HG03378 (cell line): ENCODE measurements at regions not wholly inside any gene's neighbourhood (a gene's known extent, or its start where the extent isn't known, plus 50 kb on each side); places are given as distances from the start of the nearest gene placed in this dataset.

Source experiments
- ATAC-seq: cut with Tn5 transposase; IDR thresholded peaks from one replicate; pipeline ENCODE4 v1.9.1; 2021; ENCODE audit warnings: mild to moderate bottlenecking, moderate library complexity; ENCODE audit not compliant: unreplicated experiment

DNA sequence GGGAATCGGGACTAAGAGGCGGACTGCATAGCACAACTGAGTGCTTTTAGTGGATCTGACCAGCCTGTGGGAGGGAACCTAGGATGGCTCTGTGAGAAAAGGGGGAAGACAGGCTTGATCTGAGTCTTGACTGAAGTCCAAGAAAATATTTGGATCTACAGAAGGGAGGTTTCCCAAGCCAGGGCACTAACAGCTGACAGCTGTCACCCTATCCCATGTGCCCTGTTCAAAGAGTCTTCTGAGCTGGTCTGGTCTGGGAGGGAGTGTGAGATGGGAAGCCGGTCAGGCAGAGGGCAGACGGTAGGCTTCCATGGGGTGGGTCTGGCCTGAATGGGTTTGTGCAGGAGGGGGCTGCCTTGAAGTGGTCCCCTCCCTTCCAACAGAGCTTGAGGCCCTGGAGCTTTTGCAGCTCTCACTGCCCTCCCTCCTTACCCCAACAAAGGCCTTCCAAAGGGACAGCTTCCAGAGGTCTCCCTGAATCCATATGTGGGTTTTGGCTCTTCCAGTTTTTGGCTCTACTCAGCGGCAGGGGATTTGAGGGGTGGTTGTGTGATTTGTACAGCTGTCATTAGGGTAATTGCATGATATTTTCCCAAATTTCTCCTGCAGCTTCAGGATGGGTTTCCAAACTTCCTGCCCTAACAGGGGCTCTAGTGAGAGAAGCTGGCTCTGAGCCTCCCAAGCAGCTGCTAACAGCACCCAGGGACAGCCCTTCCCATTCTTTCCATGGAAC is 643.7 kb downstream of the BCOR start:
- ATAC-seq, result no peak

DNA sequence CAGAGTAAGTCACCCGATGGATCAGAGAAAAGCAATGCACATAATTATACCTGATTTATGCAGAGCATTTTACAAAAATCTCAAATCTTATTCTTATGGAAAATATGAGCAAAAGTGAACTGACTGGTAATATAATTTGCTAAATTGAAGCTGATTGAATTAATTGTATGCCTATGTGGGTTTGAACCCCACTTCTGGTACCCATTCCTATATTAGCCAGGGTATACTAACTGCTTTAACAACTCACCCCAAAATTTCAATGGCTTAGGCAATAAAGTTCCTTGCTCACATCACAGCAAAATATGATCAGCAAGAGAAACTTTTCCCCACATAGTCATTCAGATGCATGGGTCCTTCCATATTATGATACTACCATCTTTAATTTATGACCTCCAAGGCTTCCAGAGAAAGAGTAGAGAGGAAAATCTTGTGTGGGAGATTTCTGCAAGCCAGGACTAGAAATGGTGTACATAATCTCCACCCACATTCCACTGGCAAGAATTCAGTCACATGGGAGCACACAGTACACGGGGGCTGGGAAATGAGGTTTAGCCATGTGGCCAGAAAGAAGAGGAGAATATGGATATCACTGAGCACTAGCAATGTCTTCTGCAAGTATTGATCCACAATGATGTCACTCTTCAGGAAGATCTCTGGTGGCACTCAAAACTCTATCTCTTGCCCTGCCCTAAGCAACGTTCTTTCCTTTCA is 640.7 kb downstream of the BCOR start:
- ATAC-seq, result no peak

DNA sequence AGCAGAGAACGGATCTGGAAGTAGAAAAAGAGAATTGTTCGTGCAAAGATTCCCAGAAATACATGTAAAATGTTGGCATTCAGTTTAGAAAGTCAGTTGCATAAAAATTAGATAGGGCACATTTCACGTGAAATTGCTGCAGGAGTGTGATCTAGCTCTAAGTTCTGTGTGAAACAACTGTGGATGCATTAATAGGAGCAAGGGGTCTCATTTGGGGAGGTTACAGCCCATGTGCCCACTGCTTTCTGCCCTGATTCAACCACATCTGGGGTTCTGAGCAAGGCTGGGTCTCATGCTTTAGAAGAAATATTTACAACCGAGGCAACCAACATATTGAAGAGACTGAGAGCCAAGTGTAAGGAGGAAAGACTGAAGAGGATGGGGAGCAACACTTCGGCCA is 639.0 kb downstream of the BCOR start:
- no peak for ATAC-seq

DNA sequence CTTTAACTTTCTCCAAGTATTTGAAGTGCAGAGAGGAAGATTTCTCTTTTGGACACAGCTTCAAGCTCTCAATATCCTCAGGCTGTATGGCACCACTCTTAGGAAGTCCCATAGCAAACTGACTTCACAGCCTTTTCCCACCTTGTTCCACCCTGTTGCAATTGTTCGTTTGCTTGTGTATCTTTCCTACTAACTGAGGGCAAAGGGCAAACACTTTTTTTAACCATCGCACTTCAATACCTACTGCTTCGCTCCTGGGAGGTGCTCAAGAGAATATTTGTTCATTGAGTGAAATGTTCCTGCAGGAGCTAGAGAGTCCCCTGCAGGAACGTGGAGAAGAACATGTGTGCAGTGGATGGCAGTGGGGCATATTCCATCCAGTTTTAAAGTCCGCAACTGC is 638.6 kb downstream of the BCOR start:
- no peak for ATAC-seq

DNA sequence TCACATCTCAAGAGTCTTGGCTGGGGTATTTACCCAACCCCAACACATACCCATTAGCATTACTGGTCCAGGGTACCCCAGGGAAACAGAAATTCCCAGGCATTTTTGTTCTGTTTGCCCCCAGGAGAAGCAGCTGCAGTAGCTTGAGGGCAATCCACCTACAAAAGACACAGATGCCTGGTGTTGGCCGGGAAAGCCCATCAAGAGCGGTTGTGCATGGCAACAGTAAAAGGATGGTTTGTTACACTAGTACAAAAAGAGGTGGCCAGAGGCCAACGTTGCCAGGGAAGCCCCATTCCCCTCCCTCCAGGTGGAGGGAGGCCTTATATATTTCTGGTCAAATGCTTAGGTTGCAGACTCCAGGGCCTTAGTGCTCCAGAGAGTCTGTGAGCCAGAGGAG is 637.8 kb downstream of the BCOR start:
- no peak for ATAC-seq

DNA sequence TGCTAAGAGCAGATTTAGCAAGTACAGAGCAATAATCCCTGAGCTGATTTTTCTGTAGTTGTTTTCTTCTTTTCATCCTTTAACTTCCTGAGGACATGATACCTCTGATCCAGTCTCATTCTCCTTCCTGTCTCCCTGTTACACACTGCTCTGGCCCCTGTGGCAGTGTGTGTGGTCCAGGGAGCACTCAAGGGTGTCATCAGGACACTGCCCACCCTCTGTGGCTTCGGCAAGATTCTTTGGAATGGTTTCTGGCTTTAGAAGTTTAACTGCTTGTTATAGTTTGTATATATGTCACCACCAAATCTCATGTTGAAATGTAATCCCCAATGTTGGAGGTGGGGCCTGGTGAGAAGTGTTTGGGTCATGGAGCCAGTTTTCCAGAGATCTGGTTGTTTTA is 637.3 kb downstream of the BCOR start:
- ATAC-seq, result no peak

DNA sequence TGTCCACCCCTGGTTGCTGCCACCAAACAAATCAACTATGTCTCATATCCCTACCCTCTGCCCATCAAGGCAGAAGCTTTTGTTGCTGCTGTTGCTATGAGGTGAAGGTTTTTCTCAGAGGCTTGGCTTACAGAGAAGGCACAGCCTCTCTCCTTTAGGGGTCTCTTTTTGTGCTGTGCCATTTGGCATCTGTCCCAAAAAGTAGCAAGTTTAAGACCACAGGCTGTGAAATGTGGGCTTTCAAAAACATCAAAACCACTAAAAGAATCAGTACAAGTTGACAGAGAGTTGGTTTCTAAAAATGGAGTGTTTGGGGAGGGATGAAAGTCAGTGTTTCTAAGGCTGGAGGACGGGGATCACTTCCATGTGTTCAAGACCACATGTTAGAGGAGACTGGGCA is 634.9 kb downstream of the BCOR start:
- ATAC-seq, result no peak

DNA sequence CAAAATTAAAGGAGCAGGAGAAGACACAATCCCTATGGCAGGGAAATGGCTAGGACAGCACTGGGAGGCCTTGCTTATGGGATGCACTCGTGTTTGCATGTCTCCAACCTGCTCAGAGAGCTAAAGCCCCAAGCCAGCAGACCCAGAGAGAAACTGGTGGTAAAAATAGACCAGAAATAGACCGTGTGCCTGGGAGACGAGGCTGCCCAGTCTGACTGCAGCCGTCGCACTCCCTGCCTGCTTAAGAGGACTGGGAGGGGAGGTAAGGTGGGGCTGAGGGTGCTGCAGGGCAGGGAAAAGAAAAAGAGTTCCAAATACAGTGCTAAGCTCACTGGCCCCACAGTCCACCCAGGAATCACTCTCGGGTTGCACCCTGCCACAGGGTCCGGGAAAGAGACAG is 633.5 kb downstream of the BCOR start:
- no peak for ATAC-seq

DNA sequence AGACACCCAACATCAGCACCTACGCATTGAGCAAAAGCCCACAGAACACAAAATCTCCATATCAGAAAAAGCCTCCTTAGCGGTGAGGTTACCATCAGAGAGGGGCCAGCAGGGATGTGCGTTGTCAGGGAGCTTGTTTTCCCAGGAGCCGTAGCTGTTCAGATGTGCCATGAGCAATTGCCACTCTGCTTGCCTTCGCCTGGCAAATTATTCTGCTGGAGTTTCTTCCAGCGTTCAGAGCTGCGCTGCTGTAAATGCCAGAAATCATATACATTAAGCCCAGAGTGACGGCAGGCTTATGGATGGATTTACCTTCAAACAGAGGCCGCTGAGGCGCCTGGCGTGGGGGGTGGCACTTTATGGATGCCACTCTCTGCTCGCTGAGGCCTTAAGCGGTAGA is 632.3 kb downstream of the BCOR start:
- ATAC-seq, result no peak

DNA sequence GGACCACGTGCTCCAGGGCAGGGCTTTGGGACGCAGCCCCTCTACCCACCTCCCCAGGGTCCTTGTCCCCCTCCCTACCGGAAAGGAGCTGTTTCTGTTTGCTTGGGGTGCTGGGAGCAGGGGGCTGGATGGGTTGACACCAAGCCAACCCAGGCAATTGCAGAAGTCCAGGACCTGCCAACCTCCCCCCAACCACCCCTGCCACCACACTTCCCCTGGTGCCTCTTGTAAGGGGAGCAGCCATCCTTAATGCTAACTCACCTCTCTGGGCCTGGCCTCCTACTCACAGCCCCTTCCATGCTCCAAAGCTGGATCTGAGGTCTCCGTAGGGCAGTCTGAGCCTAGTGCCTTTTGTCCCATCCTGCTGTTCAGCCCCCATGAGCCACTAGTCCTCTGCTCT is 631.9 kb downstream of the BCOR start:
- ATAC-seq, result no peak

DNA sequence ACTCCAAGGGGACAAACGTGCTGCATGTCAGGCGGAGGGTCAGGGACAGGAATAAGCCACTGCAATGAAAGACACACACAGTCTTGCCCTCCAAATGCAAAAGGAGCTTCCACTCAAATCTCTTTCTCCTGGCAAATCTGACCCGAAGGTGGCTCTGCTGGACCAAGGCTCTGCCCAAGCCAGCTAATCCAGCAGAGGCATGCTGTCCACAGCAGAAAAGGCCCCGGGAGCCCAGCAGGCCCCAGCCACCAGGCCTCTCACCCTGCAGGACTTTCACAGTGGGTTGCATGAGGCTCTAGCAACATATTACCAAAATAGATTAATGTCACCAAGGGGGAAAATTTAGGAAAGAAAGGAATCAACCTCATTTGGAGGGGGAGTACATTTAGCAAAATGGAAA is 628.6 kb downstream of the BCOR start:
- no peak for ATAC-seq

DNA sequence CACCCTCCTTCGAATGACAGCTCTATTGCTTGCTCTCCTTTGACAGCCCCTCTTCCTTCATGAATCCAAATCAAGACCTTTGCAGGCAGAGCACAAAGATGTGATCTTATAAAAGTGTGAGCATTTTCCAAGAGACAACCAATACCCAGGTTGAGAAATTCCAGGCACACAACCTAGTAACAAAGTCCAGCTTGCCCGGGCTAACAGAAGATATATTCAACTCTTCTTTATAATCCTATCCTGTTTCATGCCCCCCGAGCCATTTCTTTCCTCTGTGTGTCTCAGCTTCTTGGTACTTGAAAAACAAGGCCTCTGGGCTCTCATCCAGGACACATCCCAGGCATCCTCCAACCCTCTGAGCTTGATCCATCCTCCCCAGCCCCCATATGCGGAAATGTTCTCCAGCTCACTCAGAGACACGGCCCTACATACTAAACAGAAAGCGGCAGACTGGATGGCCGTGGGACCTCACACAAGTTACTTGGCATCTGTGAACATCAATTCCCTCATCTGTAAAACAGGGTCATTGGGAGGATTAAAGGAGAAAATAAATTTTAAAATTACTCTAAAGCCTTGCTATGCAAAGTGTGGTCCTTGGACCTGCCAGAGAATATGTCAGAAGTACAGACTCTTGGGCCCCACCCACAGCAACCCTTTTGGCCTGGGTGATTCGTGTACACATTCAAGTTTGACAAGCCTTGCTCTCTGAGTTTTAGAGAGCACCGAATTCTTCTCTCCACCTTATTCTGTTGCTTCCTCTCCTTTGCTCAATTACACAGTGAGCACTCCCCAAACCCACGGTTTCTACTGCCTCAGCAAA is 627.0 kb downstream of the BCOR start:
- ATAC-seq, result no peak

DNA sequence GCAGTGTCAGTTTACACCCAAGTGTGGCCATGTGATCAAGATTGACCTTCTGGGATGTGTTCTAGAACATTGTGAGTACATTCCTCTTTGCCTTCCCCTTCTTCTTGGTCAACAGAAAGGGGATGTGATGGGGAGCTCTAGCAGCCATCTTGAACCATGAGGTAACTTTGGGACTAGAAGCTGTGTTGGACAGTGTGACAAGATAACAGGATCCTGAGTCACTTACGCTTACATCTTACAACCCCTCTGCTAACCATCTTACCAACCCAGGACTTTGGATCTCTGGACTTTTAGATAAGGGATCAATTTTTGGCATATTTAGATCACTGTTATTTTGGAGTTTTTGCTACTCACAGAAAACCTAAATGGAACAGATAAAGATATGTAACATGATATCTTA is 625.6 kb downstream of the BCOR start:
- ATAC-seq, result no peak

DNA sequence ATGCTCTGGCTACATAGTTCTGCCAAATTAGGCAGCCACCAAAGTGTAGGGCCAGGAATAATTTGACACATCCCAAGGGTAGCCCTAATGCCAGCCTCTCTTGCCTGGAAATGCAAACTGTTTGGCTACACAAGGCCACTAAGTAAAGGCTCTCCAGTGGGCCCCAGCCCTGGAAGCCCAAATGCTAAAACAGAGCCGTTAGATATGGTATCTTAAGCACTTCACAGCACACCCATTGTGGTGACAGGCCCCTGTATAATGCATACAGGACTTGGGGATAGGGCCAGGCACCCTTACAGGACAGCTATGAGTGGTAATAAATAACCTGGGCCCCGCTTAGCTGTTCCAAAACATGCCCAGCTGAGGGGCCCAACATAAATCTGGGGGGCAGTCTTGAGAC is 623.9 kb downstream of the BCOR start:
- ATAC-seq, result no peak

DNA sequence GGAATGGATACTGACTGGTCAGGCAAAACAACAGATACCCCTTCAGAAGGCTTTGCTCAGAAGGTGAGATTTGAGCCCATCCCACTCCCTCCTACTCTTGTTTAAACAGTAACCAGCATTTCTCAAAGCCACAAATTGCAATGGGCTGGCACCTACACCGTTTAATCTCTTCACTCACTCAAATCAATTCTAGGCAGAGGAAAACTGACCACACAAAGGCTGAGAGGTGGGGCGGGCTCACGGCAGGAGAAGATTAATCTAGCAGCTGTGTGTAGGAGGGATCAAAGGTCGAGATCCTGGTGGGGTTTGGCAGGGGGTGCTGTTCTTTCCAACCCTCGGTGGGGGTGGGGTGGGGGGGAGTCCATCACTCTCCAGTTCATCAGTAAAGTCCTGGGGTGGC is 622.4 kb downstream of the BCOR start:
- no peak for ATAC-seq

DNA sequence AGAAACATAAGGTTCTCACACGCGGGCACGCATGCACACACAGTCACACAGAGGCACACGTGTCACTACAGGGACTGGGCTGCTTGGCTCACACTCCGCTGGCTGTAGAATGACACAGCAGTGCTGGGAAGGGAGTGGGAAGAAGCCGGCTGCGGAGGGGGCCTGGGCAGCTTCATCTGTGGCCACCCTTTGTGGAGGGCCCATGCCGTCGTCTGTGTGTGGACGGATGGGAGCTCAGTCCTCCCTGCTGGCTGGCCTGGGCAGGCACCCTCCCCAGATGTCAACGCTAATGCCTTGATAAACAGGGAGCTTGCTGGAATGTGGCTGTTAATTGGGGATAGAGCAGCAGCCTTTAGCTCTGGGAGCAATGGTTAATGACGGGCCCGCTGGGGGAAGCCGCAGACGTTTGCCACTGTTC is 621.1 kb downstream of the BCOR start:
- no peak for ATAC-seq

DNA sequence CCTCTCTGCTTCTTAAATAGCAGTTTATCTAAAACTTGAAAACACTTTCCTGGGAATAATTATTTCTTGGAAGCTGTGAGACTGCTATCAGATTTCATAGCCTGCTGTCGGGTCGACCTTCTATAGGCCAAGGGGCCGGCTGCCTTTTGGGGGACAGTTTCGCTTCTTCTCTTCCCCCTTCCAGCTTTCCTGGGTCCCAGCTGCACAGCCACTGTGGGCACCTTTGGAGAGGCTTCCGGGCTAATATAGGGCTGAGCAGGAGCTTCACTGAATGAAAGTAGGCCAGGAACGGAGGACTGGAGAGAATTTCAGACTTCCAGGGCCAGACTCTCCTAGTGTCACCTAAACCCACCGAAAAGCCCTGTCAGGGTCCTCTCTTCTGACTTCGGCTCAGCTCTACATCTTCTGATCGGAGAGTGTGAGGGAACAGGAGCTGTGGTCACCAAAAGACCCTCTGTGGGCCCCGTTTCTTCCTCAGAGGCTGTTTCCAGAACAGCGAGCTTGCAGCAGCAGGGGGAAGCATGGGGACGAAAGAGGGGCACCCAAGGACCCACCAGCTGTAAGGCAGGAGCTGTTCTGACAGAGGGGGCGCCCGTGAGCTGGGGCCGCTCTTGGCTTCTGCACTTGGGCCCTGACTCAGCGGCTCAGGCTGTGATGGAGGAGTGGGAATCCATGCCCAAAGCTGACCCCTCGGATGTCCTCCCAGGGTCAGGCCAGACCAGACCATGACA is 620.6 kb downstream of the BCOR start:
- ATAC-seq, result no peak

DNA sequence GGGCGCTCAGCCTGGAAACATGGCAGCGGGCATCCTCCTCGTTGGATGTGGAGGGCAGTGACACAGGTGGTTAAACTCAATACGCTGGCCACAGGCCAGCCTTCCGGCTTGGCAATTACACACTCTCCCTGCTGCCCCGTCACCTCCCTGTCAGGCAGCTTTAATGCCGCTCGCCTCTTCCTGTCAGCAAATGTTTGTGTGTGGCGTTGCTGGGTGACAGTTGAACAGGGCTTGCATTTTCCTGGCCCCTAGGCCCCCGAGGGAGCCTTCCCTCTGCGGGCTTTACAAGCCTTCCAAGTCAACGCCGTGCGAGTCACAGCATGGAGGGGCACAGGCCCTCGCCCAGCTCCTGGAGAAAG is 620.0 kb downstream of the BCOR start:
- no peak for ATAC-seq

DNA sequence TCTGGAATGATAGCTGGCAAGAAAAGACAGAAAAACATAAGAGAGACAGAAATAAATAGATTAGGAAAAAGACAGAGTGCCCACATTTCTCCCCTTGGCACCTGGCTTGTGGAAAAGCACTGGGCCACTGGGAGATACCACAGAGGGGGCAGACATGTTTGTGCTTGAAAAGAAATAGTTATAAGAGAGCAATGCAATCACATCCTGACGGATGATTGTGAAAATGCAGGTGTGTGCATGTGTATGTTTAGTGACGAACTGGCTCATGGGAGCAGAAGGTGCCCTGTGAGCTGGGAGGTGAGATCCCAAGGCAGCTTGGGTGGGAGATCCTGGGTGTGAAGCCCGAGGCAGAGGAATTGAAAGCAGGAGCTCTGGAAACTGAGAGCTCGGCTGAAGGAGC is 617.9 kb downstream of the BCOR start:
- no peak for ATAC-seq

DNA sequence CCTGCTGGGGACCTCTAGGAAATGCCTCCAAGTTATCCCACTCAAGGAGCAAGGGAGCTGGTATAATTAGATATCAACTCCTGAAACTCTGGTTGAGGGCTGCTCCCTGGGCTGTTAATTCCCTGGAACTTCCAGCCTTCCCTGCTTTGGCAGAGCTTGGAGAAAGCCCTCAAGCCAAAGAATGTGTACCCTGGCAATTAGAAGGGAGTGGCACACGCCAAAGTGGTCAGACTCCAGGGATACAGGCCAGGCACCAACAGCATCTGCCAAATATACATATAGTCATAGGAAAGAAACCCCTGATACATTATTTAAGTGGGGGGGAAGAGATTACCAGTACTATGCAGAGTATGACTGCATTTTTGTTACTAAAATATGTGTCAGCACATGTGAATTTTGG is 616.8 kb downstream of the BCOR start:
- no peak for ATAC-seq

DNA sequence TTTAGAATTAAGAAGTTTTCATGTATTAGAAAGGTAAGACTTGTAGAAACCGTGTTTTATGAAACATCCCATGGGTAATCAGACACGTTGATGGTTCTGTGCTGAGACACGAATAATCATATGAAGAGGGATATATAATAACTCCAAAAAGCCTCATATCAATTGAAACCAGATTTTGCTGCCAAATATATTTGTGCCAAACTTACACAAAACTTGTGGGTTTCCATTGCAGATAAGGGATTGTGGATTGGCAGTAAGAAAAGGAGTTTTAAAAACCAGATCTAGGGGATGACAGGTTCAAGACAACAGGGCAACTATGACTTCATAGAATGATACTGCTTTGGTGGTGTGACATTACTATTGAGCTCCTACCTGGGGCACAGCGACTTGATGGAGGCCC is 616.1 kb downstream of the BCOR start:
- ATAC-seq, result no peak
